HEK293 (cell line): ENCODE measurements at regions not wholly inside any gene's neighbourhood (a gene's known extent, or its start where the extent isn't known, plus 50 kb on each side); places are given as distances from the start of the nearest gene placed in this dataset.

ENCODE experiments used
- CTCF ChIA-PET: fragments of 350-600 bp; formaldehyde crosslinking; extraction: SDS; loops from one replicate; lab custom pipeline; 2021; ENCODE audit warnings: antibody characterized with exemption; lab: Yijun Ruan, JAX
- POLR2A ChIA-PET: fragments of 300-600 bp; formaldehyde crosslinking; extraction: SDS; loops from one replicate; lab custom pipeline; 2020; ENCODE audit warnings: antibody characterized with exemption, inconsistent platforms; lab: Yijun Ruan, JAX
- H3K27ac ChIP-seq: fragments of 200-500 bp; sonication (Bioruptor generic); 2 replicates; pipeline ENCODE4 v1.5.1; 2014; ENCODE audit warnings: low read depth, low read length, control low read depth, inconsistent platforms; ENCODE audit errors: extremely low read depth
- H3K36me3 ChIP-seq, 2 experiments: fragments of 200-500 bp in 1 of 2; sonication (Bioruptor generic) in 1 of 2; 1 replicate in 1 of 2; 2 replicates in 1 of 2; pipeline ENCODE4 v1.5.1; 2014 to 2017; ENCODE audit warnings: inconsistent platforms in 2 of 2, low read length in 2 of 2; ENCODE audit not compliant: control insufficient read depth in 2 of 2, insufficient read depth in 1 of 2
- H3K4me1 ChIP-seq: fragments of 200-500 bp; sonication (Bioruptor generic); 2 replicates; pipeline ENCODE4 v1.5.1; 2014; ENCODE audit warnings: mild to moderate bottlenecking, low read length, inconsistent platforms; ENCODE audit not compliant: control insufficient read depth, insufficient read depth
- H3K4me3 ChIP-seq: 2 replicates; pipeline ENCODE4 v1.5.1; 2011; ENCODE audit warnings: low read depth, mild to moderate bottlenecking, control low read depth, low read length, moderate library complexity
- H3K9me3 ChIP-seq: fragments of 200-500 bp; sonication (Bioruptor generic); 2 replicates; pipeline ENCODE4 v1.5.1; 2014; ENCODE audit warnings: low read depth, low read length, inconsistent platforms; ENCODE audit not compliant: control insufficient read depth, insufficient read depth
- BCL11B ChIP-seq: fragments of 450-650 bp; formaldehyde crosslinking; IDR thresholded peaks from 2 replicates; pipeline ENCODE4 v1.5.1; 2016; ENCODE audit warnings: low read depth, missing biosample characterization, missing genetic modification characterization
- GLI2 ChIP-seq: fragments of 450-650 bp; formaldehyde crosslinking; IDR thresholded peaks from 2 replicates; pipeline ENCODE4; 2017; ENCODE audit warnings: missing biosample characterization, missing genetic modification characterization, low read depth, borderline replicate concordance
- HOXA7 ChIP-seq: sonication (generic); formaldehyde crosslinking; IDR thresholded peaks from 2 replicates; pipeline ENCODE4 v1.8.1; 2022; ENCODE audit warnings: missing genetic modification reagents, borderline replicate concordance
- PBX3 ChIP-seq: sonication (generic); formaldehyde crosslinking; IDR thresholded peaks from 2 replicates; pipeline ENCODE4 v1.8.1; 2022; ENCODE audit warnings: mild to moderate bottlenecking, moderate library complexity, missing genetic modification reagents
- RBAK ChIP-seq: fragments of 450-650 bp; formaldehyde crosslinking; IDR thresholded peaks from 2 replicates; pipeline ENCODE4 v1.5.1; 2016; ENCODE audit warnings: missing biosample characterization, missing genetic modification characterization
- SP7 ChIP-seq: fragments of 450-650 bp; formaldehyde crosslinking; IDR thresholded peaks from 2 replicates; pipeline ENCODE4 v1.5.1; 2016; ENCODE audit warnings: missing biosample characterization, missing genetic modification characterization
- ZBTB1 ChIP-seq: fragments of 450-650 bp; formaldehyde crosslinking; IDR thresholded peaks from 2 replicates; pipeline ENCODE4 v1.5.1; 2016; ENCODE audit warnings: missing biosample characterization, missing genetic modification characterization
- ZBTB10 ChIP-seq: fragments of 450-650 bp; formaldehyde crosslinking; IDR thresholded peaks from 2 replicates; pipeline ENCODE4 v1.5.1; 2016; ENCODE audit warnings: missing biosample characterization, missing genetic modification characterization
- ZBTB20 ChIP-seq: fragments of 450-650 bp; formaldehyde crosslinking; IDR thresholded peaks from 2 replicates; pipeline ENCODE4 v1.5.1; 2016; ENCODE audit warnings: missing biosample characterization, missing genetic modification characterization
- ZBTB26 ChIP-seq: fragments of 450-650 bp; formaldehyde crosslinking; optimal IDR thresholded peaks from 2 replicates; pipeline ENCODE3; 2016; ENCODE audit warnings: missing biosample characterization, mild to moderate bottlenecking, missing genetic modification characterization
- ZBTB48 ChIP-seq: fragments of 450-650 bp; formaldehyde crosslinking; IDR thresholded peaks from 2 replicates; pipeline ENCODE4 v1.5.1; 2016; ENCODE audit warnings: missing biosample characterization, missing genetic modification characterization
- ZNF121 ChIP-seq: fragments of 450-650 bp; formaldehyde crosslinking; IDR thresholded peaks from 2 replicates; pipeline ENCODE4 v1.5.1; 2016; ENCODE audit warnings: missing biosample characterization, missing genetic modification characterization
- ZNF155 ChIP-seq: fragments of 450-650 bp; formaldehyde crosslinking; IDR thresholded peaks from 2 replicates; pipeline ENCODE4 v1.5.1; 2016; ENCODE audit warnings: missing biosample characterization, missing genetic modification characterization
- ZNF341 ChIP-seq: fragments of 450-650 bp; formaldehyde crosslinking; IDR thresholded peaks from 2 replicates; pipeline ENCODE4; 2016; ENCODE audit warnings: low read depth, missing biosample characterization, missing genetic modification characterization
- ZNF350 ChIP-seq: fragments of 450-650 bp; formaldehyde crosslinking; IDR thresholded peaks from 2 replicates; pipeline ENCODE4 v1.5.0; 2017; ENCODE audit warnings: missing biosample characterization, mild to moderate bottlenecking, missing genetic modification characterization
- ZNF366 ChIP-seq: fragments of 450-650 bp; formaldehyde crosslinking; conservative IDR thresholded peaks from 2 replicates; pipeline ENCODE4 v1.5.1; 2016; ENCODE audit warnings: missing biosample characterization, missing genetic modification characterization
- ZNF521 ChIP-seq: fragments of 450-650 bp; formaldehyde crosslinking; IDR thresholded peaks from 2 replicates; pipeline ENCODE4 v1.5.1; 2017; ENCODE audit warnings: missing biosample characterization, mild to moderate bottlenecking, missing genetic modification characterization
- ZNF558 ChIP-seq: fragments of 450-650 bp; formaldehyde crosslinking; IDR thresholded peaks from 2 replicates; pipeline ENCODE4 v1.5.1; 2016; ENCODE audit warnings: missing biosample characterization, missing genetic modification characterization
- ZNF561 ChIP-seq: fragments of 450-650 bp; IDR thresholded peaks from 2 replicates; pipeline ENCODE4 v1.5.1; 2018; ENCODE audit warnings: missing biosample characterization, missing genetic modification characterization, borderline replicate concordance
- ZNF610 ChIP-seq: fragments of 450-650 bp; formaldehyde crosslinking; IDR thresholded peaks from 2 replicates; pipeline ENCODE4 v1.5.1; 2016; ENCODE audit warnings: missing biosample characterization, missing genetic modification characterization, borderline replicate concordance
- ZNF629 ChIP-seq: fragments of 450-650 bp; formaldehyde crosslinking; IDR thresholded peaks from 2 replicates; pipeline ENCODE4 v1.5.1; 2017; ENCODE audit warnings: missing biosample characterization, missing genetic modification characterization
- ZNF639 ChIP-seq: fragments of 450-650 bp; formaldehyde crosslinking; IDR thresholded peaks from 2 replicates; pipeline ENCODE4 v1.5.1; 2016; ENCODE audit warnings: missing biosample characterization, missing genetic modification characterization
- ZNF654 ChIP-seq: fragments of 450-650 bp; formaldehyde crosslinking; IDR thresholded peaks from 2 replicates; pipeline ENCODE4 v1.5.1; 2016; ENCODE audit warnings: low read depth, missing biosample characterization, missing genetic modification characterization
- ZNF76 ChIP-seq: fragments of 450-650 bp; formaldehyde crosslinking; IDR thresholded peaks from 2 replicates; pipeline ENCODE4; 2016; ENCODE audit warnings: low read depth, missing biosample characterization, missing genetic modification characterization, borderline replicate concordance
- ZNF837 ChIP-seq: fragments of 450-650 bp; formaldehyde crosslinking; IDR thresholded peaks from 2 replicates; pipeline ENCODE4 v1.5.1; 2016; ENCODE audit warnings: missing biosample characterization, missing genetic modification characterization
- ZNF843 ChIP-seq: fragments of 450-650 bp; formaldehyde crosslinking; IDR thresholded peaks from 2 replicates; pipeline ENCODE4 v1.5.1; 2016; ENCODE audit warnings: missing biosample characterization, missing genetic modification characterization
- ZSCAN18 ChIP-seq: fragments of 450-650 bp; formaldehyde crosslinking; IDR thresholded peaks from 2 replicates; pipeline ENCODE4 v1.5.1; 2016; ENCODE audit warnings: missing biosample characterization, missing genetic modification characterization
- ZXDB ChIP-seq: fragments of 450-650 bp; formaldehyde crosslinking; IDR thresholded peaks from 2 replicates; pipeline ENCODE4 v1.5.1; 2016; ENCODE audit warnings: missing biosample characterization, missing genetic modification characterization

- no peak overlapping the region for H3K4me3 ChIP-seq
- no peak for TF ChIP-seq ZNF366 (tag by site-specific recombination)
- TF ChIP-seq BCL11B (tag by site-specific recombination): no peak
- no peak for TF ChIP-seq ZNF843 (tag by site-specific recombination)
- TF ChIP-seq ZNF558 (tag by site-specific recombination): no peak
- TF ChIP-seq ZNF350 (tag by site-specific recombination): no peak
- no peak for TF ChIP-seq ZNF610 (tag by site-specific recombination)
- TF ChIP-seq GLI2 (tag by site-specific recombination): no peak
- no peak for TF ChIP-seq ZNF521 (tag by site-specific recombination)
- no peak for TF ChIP-seq HOXA7 (CRISPR knock-in tag)
- TF ChIP-seq ZNF629: no peak
- TF ChIP-seq RBAK (tag by site-specific recombination): no peak
- no peak for TF ChIP-seq ZSCAN18 (tag by site-specific recombination)
- TF ChIP-seq PBX3 (CRISPR knock-in tag): no peak
- no peak for TF ChIP-seq SP7 (tag by site-specific recombination)
- no peak for TF ChIP-seq ZNF155 (tag by site-specific recombination)
- no peak for TF ChIP-seq ZNF561 (tag by site-specific recombination)
- no peak for TF ChIP-seq ZNF654 (tag by site-specific recombination)
- no peak for TF ChIP-seq ZXDB
- no peak for TF ChIP-seq ZNF639 (tag by site-specific recombination)
- TF ChIP-seq ZNF121: no peak
- TF ChIP-seq, all 188 proteins: peak for 0
- Histone ChIP-seq H3K36me3 (no peaks in the 10 kb centered on the region), H3K4me1 (no peaks in the 10 kb centered on the region; the same call in 1 of the 2 replicates), H3K27ac (no peak overlapping the region), H3K9me3 (no peaks in the 10 kb centered on the region)
- ChIA-PET CTCF (interaction anchor here (0.8 to 1.4 kb wide), 3 partner anchors 10 to 19 kb away, joined by 3 to 4 read pairs (median 3); no protein-coding TSS in a partner anchor), POLR2A (interaction anchor here (0.6 to 1.4 kb wide), 2 partner anchors 9 to 25 kb away, joined by 3 to 4 read pairs; no protein-coding TSS in a partner anchor)
Observed at GRCh38 chr2:37776487-37776886, 105.0 kb upstream of the CDC42EP3 start.

- Histone ChIP-seq H3K27ac (no peak overlapping the region), H3K9me3 (no peaks in the 10 kb centered on the region), H3K4me1 (peaks cover 7% of the 10 kb centered on the region; the same call in 1 of the 2 replicates), H3K36me3 (no peaks in the 10 kb centered on the region), H3K4me3 (no peak overlapping the region)
- POLR2A ChIA-PET: no interaction called here
- TF ChIP-seq ZBTB26 (tag by site-specific recombination) (no peak), ZBTB20 (tag by site-specific recombination) (no peak), ZBTB48 (tag by site-specific recombination) (no peak), ZBTB1 (tag by site-specific recombination) (no peak), ZNF341 (tag by site-specific recombination) (no peak), ZNF76 (tag by site-specific recombination) (no peak), ZNF837 (tag by site-specific recombination) (no peak), ZBTB10 (tag by site-specific recombination) (no peak)
- CTCF ChIA-PET: no interaction called here
Observed at GRCh38 chr2:37779139-37779538, 107.7 kb upstream of the CDC42EP3 start.
